GM12874 (cell line): ENCODE measurements at regions not wholly inside any gene's neighbourhood (a gene's known extent, or its start where the extent isn't known, plus 50 kb on each side); places are given as distances from the start of the nearest gene placed in this dataset.

ENCODE experiments used
- TF ChIP-seq, protein P1 (sequence below): IDR thresholded peaks from 2 replicates; pipeline ENCODE4 v1.5.1; 2011; ENCODE audit warnings: low read depth, mild to moderate bottlenecking, control low read depth, low read length, moderate library complexity; ENCODE audit not compliant: insufficient read depth

DNA sequence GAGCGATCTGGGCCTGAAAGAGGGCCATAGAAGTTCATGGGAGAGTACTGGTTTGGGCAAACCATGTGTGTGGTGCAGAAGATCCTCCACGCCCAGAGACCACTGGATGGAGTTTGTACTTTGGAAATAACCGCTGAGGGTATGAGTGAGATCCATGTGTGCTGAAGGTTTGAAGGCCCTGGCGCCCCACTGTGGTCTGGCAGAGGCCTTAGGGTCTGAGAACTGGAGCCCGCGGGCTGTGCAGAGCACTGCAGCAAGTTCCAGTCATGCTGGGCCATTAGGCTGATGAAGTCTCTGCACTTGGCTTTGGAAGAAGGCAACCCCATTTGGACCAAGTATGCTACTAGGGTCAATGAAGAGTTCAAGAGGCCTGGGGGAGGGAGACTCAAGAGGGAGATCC is 186.4 kb downstream of the BUD13 start:
- TF ChIP-seq, protein P1, sequence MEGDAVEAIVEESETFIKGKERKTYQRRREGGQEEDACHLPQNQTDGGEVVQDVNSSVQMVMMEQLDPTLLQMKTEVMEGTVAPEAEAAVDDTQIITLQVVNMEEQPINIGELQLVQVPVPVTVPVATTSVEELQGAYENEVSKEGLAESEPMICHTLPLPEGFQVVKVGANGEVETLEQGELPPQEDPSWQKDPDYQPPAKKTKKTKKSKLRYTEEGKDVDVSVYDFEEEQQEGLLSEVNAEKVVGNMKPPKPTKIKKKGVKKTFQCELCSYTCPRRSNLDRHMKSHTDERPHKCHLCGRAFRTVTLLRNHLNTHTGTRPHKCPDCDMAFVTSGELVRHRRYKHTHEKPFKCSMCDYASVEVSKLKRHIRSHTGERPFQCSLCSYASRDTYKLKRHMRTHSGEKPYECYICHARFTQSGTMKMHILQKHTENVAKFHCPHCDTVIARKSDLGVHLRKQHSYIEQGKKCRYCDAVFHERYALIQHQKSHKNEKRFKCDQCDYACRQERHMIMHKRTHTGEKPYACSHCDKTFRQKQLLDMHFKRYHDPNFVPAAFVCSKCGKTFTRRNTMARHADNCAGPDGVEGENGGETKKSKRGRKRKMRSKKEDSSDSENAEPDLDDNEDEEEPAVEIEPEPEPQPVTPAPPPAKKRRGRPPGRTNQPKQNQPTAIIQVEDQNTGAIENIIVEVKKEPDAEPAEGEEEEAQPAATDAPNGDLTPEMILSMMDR = no peak

DNA sequence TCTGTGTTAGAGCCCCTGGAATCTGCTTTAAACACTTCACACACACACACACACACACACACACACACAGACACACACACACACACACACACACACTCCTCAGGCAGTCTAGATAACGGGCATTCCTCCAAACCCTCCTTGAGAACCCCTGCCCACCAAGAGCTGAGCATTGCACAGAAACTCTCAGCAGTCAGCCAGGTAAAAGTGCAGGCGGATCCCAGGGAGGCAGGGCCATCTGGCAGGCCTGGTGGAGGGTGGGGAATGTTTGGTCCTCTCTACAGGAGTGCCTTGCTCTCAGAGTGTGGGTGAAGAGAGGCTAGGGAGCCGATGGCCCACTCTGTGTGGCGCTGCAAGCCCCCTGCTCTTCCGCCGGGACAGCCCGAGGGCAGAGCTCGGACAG is 190.2 kb downstream of the BUD13 start:
- TF ChIP-seq, protein P1 = no peak

DNA sequence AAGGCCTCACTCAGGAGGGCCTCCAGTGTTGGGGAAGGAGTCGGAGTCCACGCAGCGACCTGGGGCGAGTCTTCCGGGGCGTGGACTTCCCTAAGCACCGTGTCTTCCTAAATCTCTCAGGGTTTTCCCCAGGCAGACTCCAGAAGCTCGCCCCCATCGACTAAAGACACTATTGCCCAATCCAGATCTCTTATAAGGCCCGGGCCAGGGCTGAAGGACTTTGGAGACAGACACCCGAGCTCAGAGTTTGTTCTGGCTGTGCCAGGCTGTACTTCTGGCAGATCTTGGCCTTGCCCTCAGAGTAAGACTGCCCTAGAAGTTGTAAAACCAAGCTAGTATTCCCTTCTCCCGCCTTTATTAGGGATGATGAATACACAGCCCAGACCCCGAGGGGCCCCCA is 191.4 kb downstream of the BUD13 start:
- TF ChIP-seq, protein P1 = no peak

DNA sequence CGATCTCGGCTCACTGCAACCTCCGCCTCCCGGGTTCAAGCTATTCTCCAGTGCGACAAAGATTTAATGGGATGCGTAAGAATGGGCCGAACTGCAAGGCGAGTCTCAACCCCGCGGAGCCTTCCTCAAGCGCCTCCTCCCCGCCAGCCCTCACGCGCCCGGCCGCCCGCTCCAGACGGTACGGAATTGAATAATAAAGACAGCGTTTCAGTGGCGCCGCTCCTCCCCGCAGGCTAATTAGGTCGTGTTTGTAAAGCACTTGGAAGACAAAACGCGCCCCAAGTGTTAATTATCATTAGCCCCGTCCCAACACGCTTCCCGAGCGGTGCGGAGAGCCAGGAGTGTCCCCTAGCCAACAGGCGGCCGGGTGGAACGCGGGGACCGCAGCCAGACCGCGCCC is 192.0 kb downstream of the BUD13 start:
- TF ChIP-seq, protein P1 = no peak

DNA sequence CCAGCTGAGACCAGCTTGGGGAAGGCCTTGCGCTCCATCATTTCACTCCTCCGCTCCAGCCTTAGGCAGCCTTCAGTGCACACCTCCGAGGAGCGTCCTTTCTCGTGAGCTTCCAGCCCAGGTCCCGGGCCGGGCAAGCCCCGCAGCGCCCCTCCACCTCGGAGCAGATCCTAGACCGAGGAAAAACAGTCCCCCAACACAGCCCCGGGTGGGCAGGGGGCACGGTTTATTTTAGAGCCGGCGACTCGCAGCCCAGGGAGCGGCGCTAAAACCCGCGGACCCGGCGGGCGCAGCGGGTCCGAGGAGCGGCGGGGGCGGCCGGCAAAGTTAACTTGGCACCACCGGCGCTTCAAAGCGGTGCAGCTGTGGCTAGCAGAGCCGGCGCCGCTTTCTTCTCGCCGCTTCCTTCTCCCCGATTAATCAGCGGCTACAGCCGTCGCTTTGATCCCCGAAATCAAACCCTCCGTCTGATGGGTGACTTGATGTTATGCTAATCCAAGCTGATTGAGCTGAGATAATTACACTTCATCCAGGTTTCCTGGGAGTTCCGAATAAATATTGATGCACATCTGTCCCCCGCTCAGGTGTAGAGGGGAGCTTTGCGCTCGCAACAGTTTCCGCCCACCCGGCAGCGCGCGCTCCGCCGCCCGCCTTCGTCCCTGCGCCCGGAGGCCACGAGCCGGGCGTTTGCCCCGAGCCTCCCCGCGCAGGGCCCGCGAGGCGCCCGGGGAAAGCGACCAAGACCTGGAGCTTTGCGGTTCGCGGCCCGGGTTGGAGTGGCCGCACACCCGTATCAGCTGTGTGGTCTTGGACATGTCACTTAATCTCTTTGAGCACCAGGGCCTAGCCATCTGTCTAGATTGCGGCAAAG is 192.7 kb downstream of the BUD13 start:
- TF ChIP-seq, protein P1 = no peak

- TF ChIP-seq, protein P1 = no peak
These were observed 193.6 kb downstream of the BUD13 start for GRCh38 chr11:116579031-116579653.

DNA sequence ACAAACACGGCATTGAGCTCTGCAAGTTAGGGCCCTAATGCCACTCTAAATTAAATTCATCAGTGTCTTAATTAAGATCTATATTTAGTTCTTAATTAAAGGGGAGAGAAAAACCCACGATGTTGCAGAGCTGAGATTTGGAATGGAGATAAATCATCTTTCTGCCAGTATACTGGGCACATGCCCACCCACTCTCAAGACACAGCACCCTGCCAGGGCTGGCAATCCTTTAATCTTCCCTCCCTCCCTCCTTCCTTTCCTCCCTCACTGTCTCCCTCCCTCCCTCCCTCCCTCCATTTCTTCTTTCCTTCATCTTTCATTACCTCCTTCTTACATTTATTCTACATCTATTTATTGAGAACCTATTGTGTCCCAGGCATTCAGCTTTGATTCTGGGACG is 194.8 kb downstream of the BUD13 start:
- TF ChIP-seq, protein P1 = no peak
